ENCODE measurements at regions not wholly inside any gene's neighbourhood (a gene's known extent, or its start where the extent isn't known, plus 50 kb on each side); places are given as distances from the start of the nearest gene placed in this dataset.

DNA sequence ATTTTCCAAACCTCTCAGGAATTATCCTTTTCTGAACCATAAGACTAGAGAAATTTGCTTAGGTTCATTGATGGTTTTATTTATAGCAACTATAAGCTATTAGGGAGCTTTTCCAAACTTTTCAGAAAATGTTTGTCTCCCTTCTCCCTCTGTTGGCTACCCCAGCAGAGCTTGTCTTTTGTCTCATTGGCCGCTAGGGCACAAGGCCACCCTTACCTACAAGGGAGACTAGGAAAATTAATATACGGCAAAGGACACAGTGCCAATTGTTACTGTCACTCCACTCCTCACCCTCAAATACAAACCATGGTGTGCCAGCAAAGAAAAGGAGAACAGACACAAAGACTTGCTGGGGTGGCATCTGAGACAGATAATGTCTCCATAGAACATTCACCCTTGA, 471.4 kb downstream of the XPNPEP1 start:
- Histone ChIP-seq H4K20me1 (ENCODE audit: control insufficient read depth, insufficient read depth, insufficient read length) (no peaks in the 10 kb centered on the region), H3K23ac (ENCODE audit: insufficient read length, low read depth, low read length) (no peak overlapping the region), H2AK5ac (ENCODE audit: insufficient read length, low read length) (no peak overlapping the region), H2BK15ac (ENCODE audit: low read depth, low read length) (no peak overlapping the region), H2BK5ac (ENCODE audit: insufficient read length, low read length) (no peak overlapping the region), H3K56ac (ENCODE audit: insufficient read length, low read depth, low read length) (no peak overlapping the region), H3K4ac (ENCODE audit: low read depth, low read length) (no peak overlapping the region), H4K5ac (ENCODE audit: insufficient read length, low read depth, low read length) (no peak overlapping the region), H2BK20ac (ENCODE audit: low read depth, low read length, poor library complexity, severe bottlenecking) (no peak overlapping the region), H3K4me2 (ENCODE audit: insufficient read depth, insufficient read length, low read length) (no peak overlapping the region), H3K18ac (ENCODE audit: insufficient read length, low read depth, low read length) (no peak overlapping the region), H3K27ac (ENCODE audit: insufficient read length, low read depth, low read length) (no peak overlapping the region), H3K23me2 (ENCODE audit: insufficient read length, low read depth, low read length, poor library complexity, severe bottlenecking) (peaks cover 8% of the 10 kb centered on the region), H3K9ac (ENCODE audit: extremely low read depth, insufficient read length, low read length) (no peak overlapping the region), H3K4me1 (ENCODE audit: insufficient read depth, low read length) (no peaks in the 10 kb centered on the region), H2BK12ac (ENCODE audit: insufficient read length, low read depth, low read length) (no peak overlapping the region), H3K79me2 (ENCODE audit: insufficient read depth, low read length) (no peaks in the 10 kb centered on the region), H3T11ph (ENCODE audit: low read length) (no peak overlapping the region), H3K9me3 (ENCODE audit: control insufficient read depth, low read depth, low read length) (no peaks in the 10 kb centered on the region), H3K14ac (ENCODE audit: insufficient read depth, low read length) (no peak overlapping the region), H2BK120ac (ENCODE audit: low read depth, low read length, poor library complexity, severe bottlenecking) (no peak overlapping the region), H3K27me3 (ENCODE audit: insufficient read depth, low read length) (no peaks in the 10 kb centered on the region; the same call in 1 of the 2 replicates), H4K8ac (replicated peaks; ENCODE audit: insufficient read length, low read depth, low read length) (no peak overlapping the region), H4K91ac (ENCODE audit: insufficient read length, low read depth, low read length) (no peak overlapping the region), H2AFZ (ENCODE audit: low read length) (no peak overlapping the region), H3K79me1 (ENCODE audit: insufficient read depth, low read depth, low read length, poor library complexity, severe bottlenecking) (no peaks in the 10 kb centered on the region)
- H3K36me3 Mint-ChIP-seq (ENCODE audit: insufficient read depth in 1 of 3, low read depth in 3 of 3): no peaks in the 10 kb centered on the region
- no peak overlapping the region for H3K27ac Mint-ChIP-seq
- no CpG with 5 or more reads among the region's 2 CpGs for WGBS (ENCODE audit: extremely low coverage, insufficient read length, low lambda C conversion rate)
- no peaks in the 10 kb centered on the region for H3K9me3 Mint-ChIP-seq
- DNase-seq: no peak
- peaks cover 46% of the 10 kb centered on the region for H3K27me3 Mint-ChIP-seq (ENCODE audit: low read depth)
- TF ChIP-seq, protein P1, sequence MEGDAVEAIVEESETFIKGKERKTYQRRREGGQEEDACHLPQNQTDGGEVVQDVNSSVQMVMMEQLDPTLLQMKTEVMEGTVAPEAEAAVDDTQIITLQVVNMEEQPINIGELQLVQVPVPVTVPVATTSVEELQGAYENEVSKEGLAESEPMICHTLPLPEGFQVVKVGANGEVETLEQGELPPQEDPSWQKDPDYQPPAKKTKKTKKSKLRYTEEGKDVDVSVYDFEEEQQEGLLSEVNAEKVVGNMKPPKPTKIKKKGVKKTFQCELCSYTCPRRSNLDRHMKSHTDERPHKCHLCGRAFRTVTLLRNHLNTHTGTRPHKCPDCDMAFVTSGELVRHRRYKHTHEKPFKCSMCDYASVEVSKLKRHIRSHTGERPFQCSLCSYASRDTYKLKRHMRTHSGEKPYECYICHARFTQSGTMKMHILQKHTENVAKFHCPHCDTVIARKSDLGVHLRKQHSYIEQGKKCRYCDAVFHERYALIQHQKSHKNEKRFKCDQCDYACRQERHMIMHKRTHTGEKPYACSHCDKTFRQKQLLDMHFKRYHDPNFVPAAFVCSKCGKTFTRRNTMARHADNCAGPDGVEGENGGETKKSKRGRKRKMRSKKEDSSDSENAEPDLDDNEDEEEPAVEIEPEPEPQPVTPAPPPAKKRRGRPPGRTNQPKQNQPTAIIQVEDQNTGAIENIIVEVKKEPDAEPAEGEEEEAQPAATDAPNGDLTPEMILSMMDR (conservative IDR thresholded peaks at IDR 0.05): peak; percentile 59
- no peak overlapping the region for H3K4me3 Mint-ChIP-seq
- peaks cover 16 to 32% of the 10 kb centered on the region in 2 experiments for H3K4me1 Mint-ChIP-seq

Data from H9 (cell line).